Upper lobe of right lung (tissue), 1 donor: ENCODE measurements at regions not wholly inside any gene's neighbourhood (a gene's known extent, or its start where the extent isn't known, plus 50 kb on each side); places are given as distances from the start of the nearest gene placed in this dataset.

Experiments
- ATAC-seq: fragments of 200-7000 bp; cut with Tn5 transposase; one replicate; pipeline ENCODE4 v1.9.1; 2020; ENCODE audit warnings: mild to moderate bottlenecking, moderate library complexity
- DNase-seq: peaks from one replicate; pipeline ENCODE4 v3.0.0-alpha.2; 2020
- H3K27ac ChIP-seq: fragments of 200-600 bp; one replicate; pipeline ENCODE4 v1.8.0; 2022
- H3K27me3 ChIP-seq: fragments of 200-600 bp; one replicate; pipeline ENCODE4 v1.8.0; 2022; ENCODE audit warnings: mild to moderate bottlenecking
- H3K36me3 ChIP-seq: fragments of 200-600 bp; one replicate; pipeline ENCODE4 v1.8.0; 2022
- H3K4me1 ChIP-seq: fragments of 200-600 bp; one replicate; pipeline ENCODE4 v1.8.0; 2022
- H3K4me3 ChIP-seq: fragments of 200-600 bp; one replicate; pipeline ENCODE4 v1.8.0; 2022; ENCODE audit warnings: mild to moderate bottlenecking
- H3K9me3 ChIP-seq: fragments of 200-600 bp; one replicate; pipeline ENCODE4 v1.8.0; 2022
- CTCF ChIP-seq: fragments of 200-600 bp; IDR thresholded peaks from one replicate; pipeline ENCODE4 v1.8.0; 2022; ENCODE audit warnings: antibody characterized with exemption
- intact Hi-C: fragments of 100-400 bp; cut with DNase I; formaldehyde crosslinking; loops from one replicate; pipeline ENCODE4 v1.11.0; 2022
- donor health status: DM: no; HTN: yes; CAD: no; lungs with severe emphysema.

- intact Hi-C loops: no loop called here
- no peaks in the 10 kb centered on the region for H3K4me1 ChIP-seq
- no peaks in the 10 kb centered on the region for H3K36me3 ChIP-seq
- no peaks in the 10 kb centered on the region for H3K9me3 ChIP-seq
- H3K4me3 ChIP-seq: no peak overlapping the region
- no peak for TF ChIP-seq CTCF
- DNase-seq (no peak), ATAC-seq (no peak)
- H3K27ac ChIP-seq: no peak overlapping the region
- H3K27me3 ChIP-seq: no peaks in the 10 kb centered on the region
Measured at GRCh38 chr2:52934323-52934898, 833.2 kb upstream of the CHAC2 start.

GRCh38 chr2:52933878-52934277, 833.7 kb upstream of the CHAC2 start:
- intact Hi-C loops: no loop called here
- DNase-seq (no peak), ATAC-seq (no peak)
- Histone ChIP-seq H3K27me3 (no peaks in the 10 kb centered on the region), H3K4me3 (no peak overlapping the region), H3K27ac (no peak overlapping the region), H3K36me3 (no peaks in the 10 kb centered on the region), H3K9me3 (no peaks in the 10 kb centered on the region), H3K4me1 (no peaks in the 10 kb centered on the region)
- TF ChIP-seq CTCF: no peak

GRCh38 chr2:52931660-52932059, 835.9 kb upstream of the CHAC2 start:
- TF ChIP-seq CTCF: no peak
- H3K27ac ChIP-seq: no peak overlapping the region
- ATAC-seq (no peak), DNase-seq (no peak)
- intact Hi-C loops: no loop called here
- no peaks in the 10 kb centered on the region for H3K27me3 ChIP-seq
- no peaks in the 10 kb centered on the region for H3K9me3 ChIP-seq
- H3K4me3 ChIP-seq: no peak overlapping the region
- H3K36me3 ChIP-seq: no peaks in the 10 kb centered on the region
- no peaks in the 10 kb centered on the region for H3K4me1 ChIP-seq

- H3K36me3 ChIP-seq: no peaks in the 10 kb centered on the region
- H3K27me3 ChIP-seq: no peaks in the 10 kb centered on the region
- no peak for ATAC-seq
- no peak for DNase-seq
- H3K9me3 ChIP-seq: no peaks in the 10 kb centered on the region
- no peaks in the 10 kb centered on the region for H3K4me1 ChIP-seq
- H3K4me3 ChIP-seq: no peak overlapping the region
- TF ChIP-seq CTCF: no peak
- intact Hi-C loops: no loop called here
- H3K27ac ChIP-seq: no peak overlapping the region
Measured at GRCh38 chr2:52929412-52929811, 838.2 kb upstream of the CHAC2 start.

GRCh38 chr2:52919673-52920072, 847.9 kb upstream of the CHAC2 start:
- intact Hi-C loops: no loop called here
- no peaks in the 10 kb centered on the region for H3K4me1 ChIP-seq
- ATAC-seq: no peak
- H3K9me3 ChIP-seq: no peaks in the 10 kb centered on the region
- TF ChIP-seq CTCF: no peak
- H3K36me3 ChIP-seq: no peaks in the 10 kb centered on the region
- H3K4me3 ChIP-seq: no peak overlapping the region
- H3K27ac ChIP-seq: no peak overlapping the region
- H3K27me3 ChIP-seq: no peaks in the 10 kb centered on the region
- no peak for DNase-seq

- H3K4me1 ChIP-seq: no peaks in the 10 kb centered on the region
- ATAC-seq: no peak
Measured at GRCh38 chr2:52918551-52918950, 849.1 kb upstream of the CHAC2 start.

More at GRCh38 chr2:52918551-52918950, 849.1 kb upstream of the CHAC2 start:
- Histone ChIP-seq H3K36me3 (no peaks in the 10 kb centered on the region), H3K27ac (no peak overlapping the region), H3K9me3 (no peaks in the 10 kb centered on the region), H3K27me3 (no peaks in the 10 kb centered on the region), H3K4me3 (no peak overlapping the region)
- TF ChIP-seq CTCF: no peak
- no peak for DNase-seq
- intact Hi-C loops: no loop called here
